Sigmoid colon (tissue), 4 donors: ENCODE measurements at regions not wholly inside any gene's neighbourhood (a gene's known extent, or its start where the extent isn't known, plus 50 kb on each side); places are given as distances from the start of the nearest gene placed in this dataset.

Source experiments
- POLR2A ChIP-seq, 2 donors: fragments of 450-650 bp; IDR thresholded peaks; one replicate each; pipeline ENCODE4 v1.6.1; 2016; ENCODE audit warnings: antibody characterized with exemption in 2 of 2, mild to moderate bottlenecking in 2 of 2, moderate library complexity in 2 of 2
- POLR2AphosphoS5 ChIP-seq, 4 donors: sonication (generic); formaldehyde crosslinking; IDR thresholded peaks; one replicate each; pipeline ENCODE4 v1.6.1; 2017; ENCODE audit warnings: antibody characterized with exemption in 4 of 4
- TF ChIP-seq, protein P1 (sequence below), 4 experiments: fragments of 450-650 bp in 3 of 4; fragments of 200-600 bp in 1 of 4; IDR thresholded peaks; one replicate each; pipeline ENCODE4 v1.5.1; 2016 to 2019; ENCODE audit warnings: antibody characterized with exemption in 4 of 4, mild to moderate bottlenecking in 3 of 4, moderate library complexity in 2 of 4

DNA sequence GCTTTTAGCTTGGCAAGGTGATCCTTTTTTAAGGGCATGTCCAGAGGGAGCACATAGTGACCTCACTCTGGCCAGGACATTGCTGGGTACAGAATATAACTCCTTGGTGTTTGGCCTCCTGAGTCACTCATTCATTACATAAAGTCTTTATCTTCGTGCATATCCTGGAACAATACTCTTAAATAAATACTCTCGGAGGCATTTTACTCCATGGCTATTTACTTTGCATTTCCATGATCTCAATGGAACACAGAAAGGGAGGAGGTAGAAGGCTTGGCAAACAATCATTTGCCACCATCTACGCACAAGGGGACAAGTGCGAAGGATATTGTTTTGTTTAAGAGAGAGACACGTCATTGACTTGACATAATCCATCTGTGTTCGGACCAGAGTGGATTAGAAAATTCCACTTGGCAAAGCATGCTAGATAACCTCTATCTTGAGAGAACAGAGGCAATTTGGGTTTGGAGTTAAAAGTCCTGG is 210.0 kb downstream of the IRS2 start:
- TF ChIP-seq POLR2AphosphoS5 (IDR thresholded peaks at IDR 0.05): no peak
- TF ChIP-seq, protein P1, sequence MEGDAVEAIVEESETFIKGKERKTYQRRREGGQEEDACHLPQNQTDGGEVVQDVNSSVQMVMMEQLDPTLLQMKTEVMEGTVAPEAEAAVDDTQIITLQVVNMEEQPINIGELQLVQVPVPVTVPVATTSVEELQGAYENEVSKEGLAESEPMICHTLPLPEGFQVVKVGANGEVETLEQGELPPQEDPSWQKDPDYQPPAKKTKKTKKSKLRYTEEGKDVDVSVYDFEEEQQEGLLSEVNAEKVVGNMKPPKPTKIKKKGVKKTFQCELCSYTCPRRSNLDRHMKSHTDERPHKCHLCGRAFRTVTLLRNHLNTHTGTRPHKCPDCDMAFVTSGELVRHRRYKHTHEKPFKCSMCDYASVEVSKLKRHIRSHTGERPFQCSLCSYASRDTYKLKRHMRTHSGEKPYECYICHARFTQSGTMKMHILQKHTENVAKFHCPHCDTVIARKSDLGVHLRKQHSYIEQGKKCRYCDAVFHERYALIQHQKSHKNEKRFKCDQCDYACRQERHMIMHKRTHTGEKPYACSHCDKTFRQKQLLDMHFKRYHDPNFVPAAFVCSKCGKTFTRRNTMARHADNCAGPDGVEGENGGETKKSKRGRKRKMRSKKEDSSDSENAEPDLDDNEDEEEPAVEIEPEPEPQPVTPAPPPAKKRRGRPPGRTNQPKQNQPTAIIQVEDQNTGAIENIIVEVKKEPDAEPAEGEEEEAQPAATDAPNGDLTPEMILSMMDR (IDR thresholded peaks at IDR 0.05): no peak
- no peak for TF ChIP-seq POLR2A (IDR thresholded peaks at IDR 0.05)
